ENCODE measurements at regions not wholly inside any gene's neighbourhood (a gene's known extent, or its start where the extent isn't known, plus 50 kb on each side); places are given as distances from the start of the nearest gene placed in this dataset.
A peak's percentile ranks its signal among the peaks of the same experiment; 100 is the strongest.

- TF ChIP-seq CTCF (conservative IDR thresholded peaks at IDR 0.05; ENCODE audit: low read depth in 2 of 2), result no peak
- no peak for TF ChIP-seq REST (IDR thresholded peaks at IDR 0.05; ENCODE audit: unreplicated experiment)
- TF ChIP-seq ZNF114 (CRISPR knock-in tag; IDR thresholded peaks at IDR 0.05), result no peak
These were observed 367.2 kb downstream of the EPM2A start (continued) for GRCh38 chr6:145368075-145368474.

GRCh38 chr6:145370559-145370958 is 364.8 kb downstream of the EPM2A start:
- ATAC-seq, result no peak
- H3K27me3 ChIP-seq (ENCODE audit: insufficient read depth), result no peaks in the 10 kb centered on the region
- no peaks in the 10 kb centered on the region for H3K36me3 Mint-ChIP-seq (ENCODE audit: low read depth)
- H2AFZ ChIP-seq, result no peak overlapping the region
- no peak for DNase-seq (ENCODE audit: low spot score)
- H3F3A ChIP-seq (replicated peaks; ENCODE audit: low read depth), result no peaks in the 10 kb centered on the region
- H3K27me3 Mint-ChIP-seq (ENCODE audit: insufficient read depth, low read depth, poor library complexity), result no peaks in the 10 kb centered on the region
- H3K27ac Mint-ChIP-seq, result no peak overlapping the region
- no peak overlapping the region for H3K4me3 Mint-ChIP-seq
- H3K4me1 Mint-ChIP-seq, result no peaks in the 10 kb centered on the region
- H3K4me3 ChIP-seq, result no peak overlapping the region
- H3K27ac ChIP-seq (ENCODE audit: low read depth), result no peak overlapping the region
- no peaks in the 10 kb centered on the region for H4K20me1 ChIP-seq (replicated peaks; ENCODE audit: insufficient read depth)
- no peaks in the 10 kb centered on the region for H3K79me2 ChIP-seq (replicated peaks; ENCODE audit: insufficient read depth)
- H3K4me2 ChIP-seq, result no peak overlapping the region
- H3K9me2 ChIP-seq (ENCODE audit: insufficient read depth), result no peaks in the 10 kb centered on the region
- no peaks in the 10 kb centered on the region for H3K9me3 Mint-ChIP-seq
- H3K4me1 ChIP-seq (ENCODE audit: insufficient read depth), result peaks cover 10% of the 10 kb centered on the region; the same call in 1 of the 2 replicates
- H3K36me3 ChIP-seq (ENCODE audit: insufficient read depth), result no peaks in the 10 kb centered on the region
- TF ChIP-seq CTCF (conservative IDR thresholded peaks at IDR 0.05; ENCODE audit: low read depth in 2 of 2) (peak in 1 of 2 experiments; percentile 42; a peak in 2 of 4 replicates), ETS1 (IDR thresholded peaks at IDR 0.05) (no peak)

Measured in GM23338 (cell line).